Stimulated activated CD4-positive, alpha-beta T cell treated with anti-CD3 and anti-CD28 coated beads, Interleukin-4, amount 100 ng/mL, for 24 hours (primary cell): ENCODE measurements at regions not wholly inside any gene's neighbourhood (a gene's known extent, or its start where the extent isn't known, plus 50 kb on each side); places are given as distances from the start of the nearest gene placed in this dataset.

Experiments
- DNase-seq: peaks from one replicate; pipeline ENCODE4 v3.0.0-alpha.2; 2020

DNA sequence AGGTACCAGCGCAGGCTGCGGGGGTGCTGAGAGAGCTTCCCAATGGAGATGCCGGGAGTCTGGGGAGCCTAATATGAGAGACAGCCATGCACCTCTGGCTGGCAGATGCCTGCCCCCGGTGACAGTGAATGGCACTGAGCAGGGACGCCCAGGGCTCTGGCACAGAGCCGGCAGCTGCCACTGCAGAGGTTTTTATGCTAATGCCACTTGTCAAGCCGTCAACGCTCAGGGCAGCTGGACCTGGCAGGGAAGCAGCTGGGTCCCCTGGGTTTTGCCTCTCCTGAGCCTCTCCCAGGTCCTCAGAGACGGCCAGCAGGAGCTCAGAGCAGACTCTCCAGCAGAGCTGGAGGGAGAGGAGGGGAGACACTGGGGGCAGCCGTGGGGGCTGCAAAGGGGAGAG, 573.6 kb downstream of the BUD13 start:
- no peak for DNase-seq

DNA sequence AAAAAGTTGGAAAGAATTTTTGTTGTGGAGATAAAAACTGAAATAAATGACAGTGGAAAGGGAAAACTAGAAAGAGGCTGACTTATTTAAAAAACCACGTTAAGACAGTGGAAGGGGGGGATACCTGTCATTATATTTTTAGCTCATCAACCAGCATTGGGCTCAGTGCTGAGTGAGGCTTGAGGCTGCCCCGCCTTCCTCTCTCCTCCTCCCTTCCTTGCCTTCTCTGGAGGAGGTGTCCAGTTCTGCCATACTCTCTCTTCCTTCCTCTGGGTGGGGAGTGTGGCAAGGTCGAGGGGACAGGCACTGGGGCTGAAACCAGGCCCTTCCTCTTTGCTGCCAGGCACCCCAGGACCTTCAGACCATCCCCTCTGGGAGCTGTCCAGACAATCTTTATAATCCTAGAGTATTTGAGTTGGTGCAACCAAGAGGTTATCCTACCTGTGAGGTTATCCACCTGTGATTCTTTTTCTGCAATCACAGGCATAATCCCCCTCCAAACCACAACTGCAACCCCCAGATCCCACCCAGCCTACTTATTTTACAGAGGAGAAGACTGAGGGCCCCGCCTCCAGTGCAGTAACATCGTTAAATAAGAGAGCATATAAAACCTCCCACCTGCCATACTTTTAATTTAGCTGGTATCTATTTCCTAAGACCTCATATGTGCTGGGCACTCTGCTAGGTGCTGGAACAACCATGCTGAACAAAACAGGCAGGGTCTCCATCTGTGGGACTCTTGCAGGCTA, 578.5 kb downstream of the BUD13 start:
- no peak for DNase-seq

DNA sequence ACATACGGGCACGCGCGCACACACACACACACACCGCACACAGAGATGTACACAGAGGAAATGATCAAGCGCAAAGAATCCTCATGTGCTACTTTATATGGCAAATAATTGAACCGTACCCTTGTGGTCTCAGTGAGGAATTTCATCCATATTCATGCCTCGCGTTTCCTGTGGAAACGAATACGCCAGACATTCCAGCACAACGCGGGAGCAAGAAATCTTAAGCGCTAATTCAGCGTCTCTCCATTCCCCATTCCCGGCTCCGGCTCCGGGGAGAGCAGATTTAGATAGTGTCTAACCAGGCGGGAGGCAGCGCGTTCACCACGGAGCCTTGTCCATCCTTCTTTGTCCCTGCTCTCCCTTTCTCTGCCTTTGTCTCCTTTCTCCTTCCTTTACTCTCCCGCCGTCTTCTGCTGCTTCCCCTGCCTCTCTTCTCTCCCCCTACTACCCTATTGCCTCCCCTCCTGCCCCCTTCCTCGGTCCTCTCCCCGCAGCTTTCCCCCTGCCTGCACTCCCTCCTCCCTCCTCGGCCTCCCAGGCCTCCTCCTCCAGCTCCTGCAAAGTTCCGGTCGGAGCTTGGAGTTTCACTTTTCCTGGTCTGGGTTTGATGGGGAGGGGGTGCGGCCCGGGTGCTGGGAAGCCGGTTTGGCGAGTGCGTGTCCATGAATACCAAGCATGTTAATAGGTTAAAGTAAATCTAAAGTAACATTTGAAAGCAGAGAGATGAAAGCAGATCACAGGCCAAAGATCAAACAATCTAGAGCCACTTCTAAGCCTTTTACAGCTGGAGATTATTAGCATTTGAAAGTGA, 579.3 kb downstream of the BUD13 start:
- DNase-seq: no peak

DNA sequence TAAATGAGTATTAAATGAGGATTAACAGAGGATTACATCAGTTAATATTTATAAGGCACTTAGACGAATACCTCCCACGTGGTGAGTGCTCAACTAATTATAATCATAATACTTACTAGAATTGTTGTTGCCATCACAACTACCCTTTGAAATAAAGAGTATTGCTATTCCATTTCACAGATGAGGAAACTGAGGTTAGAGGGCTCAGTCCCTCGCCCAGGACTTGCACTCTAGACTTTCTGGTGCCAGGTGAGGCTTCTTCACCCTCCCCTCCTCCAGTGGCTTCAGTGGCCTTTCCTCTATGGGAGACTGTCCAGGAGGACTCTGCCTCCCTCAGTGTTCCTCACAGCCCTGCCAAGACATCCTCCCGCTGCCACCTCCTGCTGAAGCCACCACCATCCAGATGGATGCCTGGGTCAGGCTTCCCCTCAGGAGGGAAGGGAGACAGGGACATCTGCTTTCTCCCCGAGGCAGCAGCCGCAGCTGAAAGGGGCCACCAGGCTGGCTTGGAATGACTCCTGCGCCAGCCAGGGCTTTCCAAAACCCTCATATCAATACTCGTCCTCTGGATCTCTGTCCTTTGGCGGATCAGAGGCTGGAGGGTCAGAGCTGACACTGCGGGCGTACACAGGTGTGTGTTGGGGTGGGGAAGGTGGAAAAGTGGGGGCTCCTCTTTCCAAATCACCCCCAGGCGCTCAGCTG, 580.1 kb downstream of the BUD13 start:
- DNase-seq: no peak

DNA sequence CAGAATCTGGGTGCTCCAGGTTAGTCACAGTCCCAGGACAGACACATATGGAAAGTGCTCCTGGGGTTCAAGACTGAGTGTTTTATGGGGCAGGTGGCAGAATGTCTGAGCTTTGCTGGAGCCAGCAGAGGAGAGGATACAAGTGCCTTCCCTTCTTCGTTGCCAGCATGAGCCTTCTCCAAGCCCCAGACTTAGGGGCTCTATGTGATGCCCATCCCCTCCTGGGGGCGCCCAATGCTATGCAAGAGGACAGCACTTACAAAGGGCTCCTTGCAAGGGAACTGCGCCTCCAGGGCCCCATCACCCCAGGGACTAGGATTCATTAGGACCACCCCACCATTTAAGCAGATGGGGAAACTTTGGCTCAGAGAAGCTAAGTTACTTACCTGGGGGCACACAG, 581.9 kb downstream of the BUD13 start:
- DNase-seq: no peak

DNA sequence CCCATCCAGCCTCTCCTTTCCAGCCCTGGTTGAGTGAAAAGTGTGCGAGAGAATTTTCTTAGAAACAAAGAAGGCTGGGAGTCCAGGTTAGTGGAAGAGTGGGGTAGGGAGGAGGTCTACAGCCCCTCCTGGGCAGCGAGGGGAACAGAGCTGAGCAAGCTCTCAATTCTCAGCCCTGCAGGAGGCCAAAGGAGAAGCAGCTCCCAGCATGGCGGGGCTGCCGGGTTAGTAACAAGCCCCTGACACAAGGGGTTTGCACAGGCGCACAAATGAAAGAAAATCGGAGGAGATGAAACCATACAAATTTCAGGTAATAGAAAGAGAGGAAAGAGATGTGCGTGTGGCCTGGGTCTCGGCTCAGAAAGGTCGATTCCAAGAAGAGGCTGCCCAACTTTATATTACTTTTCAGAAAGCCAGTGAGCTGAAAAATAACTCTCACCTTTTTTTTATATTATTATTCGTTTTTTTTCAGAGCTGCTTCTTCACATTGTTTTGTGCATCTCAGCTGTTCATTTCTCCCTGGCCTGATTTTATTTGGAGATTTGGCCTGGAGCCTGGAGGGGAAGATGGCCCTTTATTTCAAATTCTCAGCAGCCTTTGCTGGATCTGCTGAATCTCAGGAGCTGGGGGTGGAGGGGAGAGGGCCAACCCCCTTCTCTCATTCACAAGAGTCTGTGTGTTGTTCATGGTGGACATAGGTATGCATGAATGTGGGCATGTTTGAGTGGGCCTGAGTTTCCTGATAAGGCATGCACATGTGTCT, 583.2 kb downstream of the BUD13 start:
- no peak for DNase-seq

DNA sequence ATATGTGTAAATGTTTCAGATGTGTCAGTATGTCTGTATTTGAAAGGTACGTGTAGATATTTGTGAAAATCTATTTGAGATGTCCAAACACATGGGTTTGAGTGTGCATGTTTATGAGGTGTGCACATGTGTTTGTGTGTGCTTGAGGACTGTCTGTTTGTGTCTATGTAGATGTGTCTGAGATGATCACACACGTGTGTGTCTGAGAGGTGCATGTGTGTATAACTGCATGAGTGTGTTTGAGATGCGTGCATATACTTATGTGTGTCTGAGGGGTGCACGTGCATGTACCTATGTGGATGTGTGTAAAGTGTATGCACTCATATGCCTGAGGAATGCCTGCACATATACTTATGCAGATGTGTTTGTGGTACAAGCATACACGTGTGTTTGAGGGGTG, 584.4 kb downstream of the BUD13 start:
- no peak for DNase-seq

DNA sequence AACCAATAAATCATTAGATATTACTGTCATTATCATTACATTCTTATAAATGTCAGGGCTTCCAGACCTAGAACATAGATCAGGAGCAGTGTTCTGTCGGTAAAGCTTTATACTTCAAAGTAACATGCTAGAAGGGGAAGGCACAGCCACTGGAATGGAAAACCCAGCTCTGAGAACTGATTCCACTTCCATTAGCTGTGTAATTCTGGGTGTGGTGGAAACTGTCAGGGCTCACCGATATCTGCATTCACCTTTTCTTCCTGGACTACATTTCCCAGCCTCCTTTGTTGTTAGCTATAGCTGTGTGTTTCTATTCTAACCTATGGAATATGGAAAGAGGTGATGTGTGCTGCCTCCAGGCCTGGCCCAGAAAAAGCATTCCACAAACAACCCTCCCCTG, 585.8 kb downstream of the BUD13 start:
- no peak for DNase-seq

DNA sequence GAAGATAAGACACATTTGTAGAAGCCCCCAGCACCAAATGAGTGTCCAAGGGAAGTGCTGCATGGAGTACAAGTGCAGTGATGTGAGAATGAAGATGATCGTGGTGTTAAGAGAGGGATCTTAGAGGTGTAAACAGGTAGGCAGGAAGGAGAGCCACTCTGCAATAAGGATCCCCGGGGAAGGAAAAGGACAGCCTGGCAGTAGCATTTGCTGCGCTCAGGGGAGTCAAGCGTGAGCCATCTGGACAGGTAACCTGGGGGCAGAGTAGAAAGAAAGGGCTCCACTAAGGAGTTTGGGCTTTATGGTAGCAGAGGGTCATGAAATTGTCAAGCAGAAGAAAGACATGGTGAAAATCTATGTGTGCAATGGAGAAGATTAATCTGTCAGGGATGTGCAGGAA, 587.2 kb downstream of the BUD13 start:
- DNase-seq: no peak

DNA sequence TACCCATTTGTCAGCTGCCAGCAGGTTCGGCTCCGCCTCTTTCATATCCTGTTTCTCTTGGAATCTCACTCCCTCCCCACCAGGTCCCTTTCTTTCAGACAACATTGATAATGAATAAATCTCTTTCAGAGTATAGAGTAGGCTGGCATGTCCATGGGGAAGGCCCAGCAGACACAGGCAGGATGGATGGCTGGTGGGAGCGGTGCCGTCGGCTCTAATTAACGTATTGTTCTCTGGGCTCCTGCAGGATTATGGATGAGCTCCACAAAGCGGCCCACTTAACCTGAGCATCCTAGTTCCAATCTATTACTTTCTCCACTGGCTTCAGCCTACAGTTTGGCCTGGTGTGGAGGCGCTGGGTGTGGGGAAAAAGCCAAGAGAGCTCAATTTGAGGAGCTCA, 588.0 kb downstream of the BUD13 start:
- no peak for DNase-seq

DNA sequence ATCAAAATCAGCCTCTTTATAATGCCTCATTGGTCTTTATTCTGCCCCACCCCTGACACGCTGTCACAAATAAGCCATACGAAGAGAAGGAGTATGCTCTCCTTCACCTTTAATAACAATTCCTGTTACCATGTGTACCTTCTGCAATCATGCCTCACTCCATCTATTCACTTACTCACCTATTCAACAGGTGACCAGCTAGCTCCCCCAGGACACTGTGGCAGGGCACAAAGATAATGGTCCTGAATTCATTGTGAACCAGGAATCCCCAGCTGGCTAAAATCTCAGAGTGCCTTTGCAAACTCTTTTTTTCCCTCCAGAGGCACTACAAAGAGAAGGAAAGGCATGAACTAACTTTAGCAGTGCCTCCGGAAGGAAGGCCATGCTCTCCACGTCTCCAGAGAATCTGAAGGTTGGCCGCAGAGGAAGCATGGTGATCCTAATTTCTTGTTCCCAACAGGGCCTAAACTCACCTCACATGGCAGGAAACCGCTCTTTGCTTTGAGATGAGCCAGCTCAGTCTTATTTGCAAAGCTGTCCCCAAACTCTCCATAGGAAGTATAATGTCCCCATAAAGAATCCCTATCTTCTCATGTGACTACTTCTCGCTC, 590.3 kb downstream of the BUD13 start:
- DNase-seq: no peak

DNA sequence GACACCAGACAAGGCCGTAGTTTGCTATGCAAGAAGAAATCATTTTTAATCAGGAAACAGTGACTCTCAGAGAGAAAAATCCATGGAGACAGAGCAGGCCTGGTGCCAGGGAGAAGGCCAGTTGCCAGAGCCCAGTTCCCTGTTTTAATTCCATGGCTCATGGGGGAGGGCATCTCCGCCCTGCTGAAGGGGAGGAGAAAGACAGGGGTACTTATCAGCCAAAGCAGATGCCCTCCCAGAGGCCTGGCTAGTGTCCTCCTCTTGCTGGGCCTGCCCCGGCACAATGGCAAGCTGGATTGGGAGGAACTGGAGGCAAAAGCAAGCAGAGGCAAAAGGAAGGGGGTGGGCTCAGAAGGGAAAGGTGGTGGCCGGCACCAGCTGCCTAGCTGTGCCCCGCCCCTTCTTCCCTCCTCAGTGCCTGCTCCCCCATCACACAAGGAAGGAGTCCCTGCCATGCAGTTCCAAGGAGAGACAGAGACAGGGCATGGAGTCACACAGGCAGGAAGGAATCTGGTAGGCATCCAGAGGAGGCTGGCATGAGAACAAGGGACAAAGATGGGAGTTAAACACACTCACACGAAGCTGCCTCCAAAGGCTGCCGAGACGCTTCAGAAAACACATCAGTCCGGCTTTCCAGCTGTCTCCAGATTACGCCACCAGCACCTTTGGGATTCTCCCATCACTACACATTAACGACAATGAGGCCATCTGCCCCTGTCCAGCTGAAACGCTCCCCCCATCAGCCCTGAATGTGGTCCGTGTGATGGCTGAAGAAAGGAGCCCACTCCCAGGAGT, 591.8 kb downstream of the BUD13 start:
- DNase-seq: no peak

DNA sequence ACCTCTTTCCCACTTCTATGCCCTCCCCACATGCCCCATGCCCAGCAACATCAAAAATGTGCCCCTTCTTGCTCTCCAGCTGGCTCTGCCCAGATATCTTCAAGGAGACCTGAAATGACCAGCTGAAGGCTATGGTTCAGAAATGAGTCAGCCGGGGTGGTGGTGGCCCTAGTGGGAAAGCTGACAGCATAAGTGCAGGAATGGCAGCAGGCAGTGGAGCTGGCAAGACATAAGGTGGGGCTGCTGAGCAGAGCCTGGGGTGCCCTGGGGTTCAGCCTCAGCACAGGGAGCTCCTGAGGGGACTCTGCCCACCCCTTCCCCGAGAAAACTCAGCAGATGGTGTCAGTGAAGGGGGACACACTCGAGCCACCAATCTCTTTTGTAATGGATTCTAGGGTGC, 593.4 kb downstream of the BUD13 start:
- DNase-seq: no peak

DNA sequence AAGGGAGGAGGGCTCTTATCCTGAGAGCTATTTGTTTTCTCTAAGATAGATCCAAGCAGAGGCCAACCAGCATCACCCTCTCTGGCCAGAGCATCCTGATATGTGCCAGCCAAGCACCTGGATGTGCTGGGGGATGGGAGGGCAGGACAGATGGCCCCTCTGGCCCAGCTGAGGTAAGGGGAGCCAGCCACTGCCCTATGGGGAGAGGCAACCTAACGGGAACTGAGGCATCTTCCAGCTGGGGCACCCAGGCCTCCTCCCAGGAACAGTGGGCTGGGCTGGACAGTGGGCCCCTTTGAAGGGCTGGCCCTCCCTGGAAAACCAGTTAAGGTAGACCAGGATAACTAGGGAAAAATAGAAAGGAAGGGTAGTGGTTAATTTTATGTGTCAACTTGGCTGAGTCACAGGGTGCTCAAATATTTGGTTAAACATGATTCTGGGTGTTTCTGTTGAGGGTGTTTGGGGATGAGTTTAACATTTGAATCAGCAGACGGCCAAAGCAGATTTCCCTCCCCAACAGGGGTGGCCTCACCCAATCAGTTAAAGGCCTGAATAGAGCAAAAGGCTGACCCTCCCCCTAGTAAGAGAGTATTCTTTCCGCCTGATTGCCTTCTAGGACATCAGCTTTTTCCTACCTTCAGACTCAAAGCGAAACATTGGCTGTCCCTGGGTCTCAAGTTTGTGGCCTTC, 595.1 kb downstream of the BUD13 start:
- no peak for DNase-seq

DNA sequence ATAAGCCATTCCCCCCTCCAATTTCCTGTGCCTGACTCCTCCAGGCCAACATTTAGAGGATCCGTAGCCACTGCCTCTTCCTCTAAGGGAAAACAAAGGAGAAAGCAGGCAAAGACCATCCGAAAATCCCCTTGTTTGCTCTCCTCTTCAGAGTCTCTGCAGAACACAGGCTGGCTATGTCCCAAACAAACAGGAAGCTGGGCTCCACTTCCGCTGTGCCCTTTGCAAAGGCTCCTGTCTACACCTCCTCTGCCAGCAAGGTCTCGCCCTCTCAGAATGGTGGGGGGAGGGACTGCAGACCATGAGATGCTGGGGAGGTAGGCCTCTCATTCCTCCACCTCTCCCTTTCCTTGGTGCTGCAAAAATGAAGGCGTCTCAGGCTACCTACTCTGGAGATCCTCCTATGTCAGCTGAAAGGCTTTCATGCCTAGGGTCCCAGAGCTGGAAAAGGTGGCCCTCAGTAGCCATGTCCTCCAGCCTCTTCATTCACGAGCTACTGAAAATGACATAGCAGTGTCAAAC, 596.2 kb downstream of the BUD13 start:
- no peak for DNase-seq

DNA sequence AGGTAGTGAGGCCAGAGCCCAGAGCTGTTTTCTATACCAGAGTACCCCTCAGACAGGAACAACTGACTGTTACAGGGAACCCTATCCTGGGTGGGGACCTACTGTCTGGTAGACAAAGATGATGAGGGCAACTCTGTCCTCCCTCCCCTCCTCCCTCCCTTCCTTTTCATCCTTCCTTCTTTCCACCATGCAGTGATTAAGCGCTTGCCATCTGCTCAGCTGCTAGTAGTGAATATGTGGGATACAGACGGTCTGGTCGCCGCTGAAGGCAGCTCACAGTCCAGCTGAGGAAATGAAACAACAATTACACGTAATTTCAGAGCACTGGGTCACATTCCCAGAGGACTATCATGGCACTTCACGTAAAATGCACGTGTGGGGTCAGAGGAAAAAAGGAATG, 597.1 kb downstream of the BUD13 start:
- DNase-seq: no peak

DNA sequence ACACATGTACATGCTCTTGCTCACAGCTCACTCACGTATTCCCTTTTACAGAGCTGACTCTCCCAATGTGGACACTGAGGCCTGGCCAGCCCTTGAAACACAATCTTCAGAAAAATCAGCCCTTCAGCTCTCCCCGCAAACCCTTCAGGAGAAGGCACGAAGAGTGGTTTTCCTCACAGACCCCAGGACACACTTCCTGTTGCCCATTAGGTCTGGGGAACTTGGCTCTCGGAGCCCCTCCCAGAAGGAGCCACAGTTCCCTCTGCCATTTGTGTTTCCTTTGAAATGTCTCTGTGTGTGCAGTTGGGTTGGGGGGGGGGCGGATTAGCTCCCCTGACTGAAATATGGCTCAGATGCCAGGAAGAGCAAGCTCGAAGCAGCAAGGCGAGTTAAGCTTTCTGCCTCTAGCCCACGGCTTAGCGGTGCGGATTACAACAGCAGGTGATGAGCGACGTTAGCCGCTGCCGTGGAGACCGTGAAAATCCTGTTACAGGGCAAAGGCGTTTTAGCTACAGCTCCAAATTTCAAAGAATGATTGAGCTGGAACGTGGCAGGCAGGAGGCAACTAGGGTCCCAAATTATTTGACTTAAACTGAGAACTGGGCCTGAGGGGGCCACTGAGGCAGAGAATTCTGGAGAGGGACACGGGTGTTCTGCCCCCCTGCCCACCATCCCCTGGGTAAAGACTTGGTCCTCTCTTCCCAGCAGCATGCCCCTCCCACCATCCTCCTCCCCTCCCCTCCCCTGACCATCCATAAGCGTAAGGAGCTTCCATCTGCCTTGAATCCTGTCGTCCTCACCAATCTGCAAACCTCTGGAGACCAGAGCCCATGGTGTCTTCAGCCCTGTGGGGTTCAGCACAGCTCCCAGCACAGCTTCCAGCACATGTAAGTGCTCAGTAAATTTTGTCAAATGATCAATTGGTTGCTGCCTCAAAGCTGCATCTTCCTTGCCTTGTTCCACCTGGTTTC, 598.6 kb downstream of the BUD13 start:
- DNase-seq: no peak

DNA sequence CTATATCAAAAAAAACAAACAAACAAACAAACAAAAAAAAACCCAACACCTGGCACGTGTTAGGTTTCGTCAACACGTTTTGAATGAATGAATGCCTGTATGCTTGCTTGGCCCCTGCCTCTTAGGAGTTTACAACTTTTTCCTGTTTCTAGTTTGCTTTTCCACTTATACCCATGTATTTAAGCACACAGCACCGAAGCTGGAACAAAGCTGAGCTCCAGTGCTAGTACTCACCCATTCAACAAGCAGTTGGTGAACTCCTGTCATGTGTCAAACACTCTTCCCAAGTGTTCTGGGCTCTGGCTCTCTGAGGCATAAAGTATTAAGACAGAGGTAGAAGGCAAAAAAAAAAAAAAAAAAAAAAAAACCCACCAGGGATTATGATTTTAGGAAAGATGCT, 599.3 kb downstream of the BUD13 start:
- no peak for DNase-seq

DNA sequence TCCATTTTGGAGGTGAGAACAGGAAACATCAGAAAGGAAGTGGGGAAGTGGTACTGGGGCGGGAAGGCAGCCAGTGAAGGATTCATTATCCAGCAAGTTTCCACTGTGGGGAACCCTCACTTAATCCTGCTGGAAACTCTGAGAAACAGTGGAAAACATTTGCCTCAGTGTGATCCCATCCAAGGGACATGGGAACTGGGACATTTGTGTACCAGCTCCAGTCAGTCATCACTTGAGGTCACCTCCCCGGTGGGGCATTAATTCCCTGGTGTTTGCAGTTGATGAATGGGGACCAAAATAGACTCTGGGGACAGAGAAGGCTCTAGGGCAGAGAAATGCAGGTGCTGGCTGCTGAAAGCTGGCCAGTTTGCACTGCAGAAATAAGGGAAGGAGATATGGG, 599.9 kb downstream of the BUD13 start:
- no peak for DNase-seq

DNA sequence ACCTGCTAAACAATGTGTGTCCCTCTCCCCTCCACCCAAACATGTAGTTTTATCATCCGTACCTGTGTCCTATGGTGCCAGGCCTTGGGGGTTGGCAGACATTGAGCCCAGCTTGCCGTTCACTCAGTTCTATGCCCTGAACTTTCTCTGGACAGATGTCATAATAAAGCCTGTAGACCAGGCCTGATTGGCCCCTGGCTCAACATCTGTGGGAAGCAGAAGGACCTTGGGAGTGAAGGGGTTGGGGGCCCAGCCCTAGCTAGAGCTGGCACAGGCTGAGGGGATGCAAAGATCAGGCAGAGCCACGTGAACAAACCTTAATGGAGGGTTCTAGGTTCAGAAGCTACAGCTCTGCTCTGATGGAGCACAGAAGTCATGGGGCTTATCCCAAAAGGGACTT, 600.6 kb downstream of the BUD13 start:
- DNase-seq: no peak
